Tibial nerve (tissue), 4 donors: ENCODE measurements at regions not wholly inside any gene's neighbourhood (a gene's known extent, or its start where the extent isn't known, plus 50 kb on each side); places are given as distances from the start of the nearest gene placed in this dataset.

ENCODE experiments used
- DNase-seq, 2 donors: peaks; one replicate each; pipeline ENCODE4 v3.0.0-alpha.2; 2019; ENCODE audit warnings: low spot score in 2 of 2
- H3K27ac ChIP-seq, 4 donors: fragments of 200-600 bp; sonication (generic) in 3 of 4; one replicate each; pipeline ENCODE4 v1.5.1; 2017 to 2019; ENCODE audit warnings: mild to moderate bottlenecking in 1 of 4
- H3K27me3 ChIP-seq, 2 donors: fragments of 200-600 bp; sonication (generic) in 1 of 2; one replicate each; pipeline versions ENCODE4 v1.5.1 to v1.6.0; 2017 to 2019
- H3K36me3 ChIP-seq, 3 donors: fragments of 200-600 bp; sonication (generic); one replicate each; pipeline ENCODE4 v1.5.1; 2018 to 2019
- H3K4me1 ChIP-seq, 4 donors: fragments of 200-600 bp; sonication (generic) in 3 of 4; one replicate each; pipeline ENCODE4 v1.5.1; 2017 to 2019
- H3K4me3 ChIP-seq, 4 donors: fragments of 200-600 bp; sonication (generic) in 3 of 4; one replicate each; pipeline ENCODE4 v1.5.1; 2017 to 2019; ENCODE audit warnings: mild to moderate bottlenecking in 1 of 4, moderate library complexity in 1 of 4
- H3K9me3 ChIP-seq, 4 donors: fragments of 200-600 bp; sonication (generic) in 3 of 4; one replicate each; pipeline ENCODE4 v1.5.1; 2017 to 2019
- CTCF ChIP-seq, 5 experiments: fragments of 200-600 bp in 3 of 5; fragments of 450-650 bp in 2 of 5; sonication (generic) in 3 of 5; IDR thresholded peaks; one replicate each; pipeline ENCODE4 v1.5.1; 2016 to 2019; ENCODE audit warnings: antibody characterized with exemption in 5 of 5, mild to moderate bottlenecking in 3 of 5, moderate library complexity in 2 of 5
- EP300 ChIP-seq, 2 donors: sonication (generic); formaldehyde crosslinking; IDR thresholded peaks; one replicate each; pipeline ENCODE4 v1.6.1; 2017; ENCODE audit warnings: antibody characterized with exemption in 2 of 2, mild to moderate bottlenecking in 1 of 2
- POLR2A ChIP-seq, 2 donors: fragments of 450-650 bp; IDR thresholded peaks; one replicate each; pipeline ENCODE4 v1.6.1; 2017; ENCODE audit warnings: antibody characterized with exemption in 2 of 2, mild to moderate bottlenecking in 2 of 2, moderate library complexity in 2 of 2
- WGBS, 2 donors: methylation state at CpG; one replicate each; pipeline ENCODE4 v1.1.5; 2018; 5-methylcytosine and 5-hydroxymethylcytosine counted together

- 85 to 87% methylated on average over 5 of the region's 5 CpGs for WGBS, 2 donors
- H3K4me3 ChIP-seq = no peak overlapping the region
- DNase-seq = no peak
- H3K36me3 ChIP-seq = no peaks in the 10 kb centered on the region
- H3K4me1 ChIP-seq = no peaks in the 10 kb centered on the region
- TF ChIP-seq EP300 (IDR thresholded peaks at IDR 0.05) = no peak
- TF ChIP-seq POLR2A (IDR thresholded peaks at IDR 0.05) = no peak
- no peak for TF ChIP-seq CTCF (IDR thresholded peaks at IDR 0.05)
- no peaks in the 10 kb centered on the region for H3K27me3 ChIP-seq
- H3K27ac ChIP-seq = no peak overlapping the region
- H3K9me3 ChIP-seq = no peaks in the 10 kb centered on the region
Observed at GRCh38 chr3:117853923-117854668, 1144.5 kb downstream of the TUSC7 start.

- no peaks in the 10 kb centered on the region for H3K36me3 ChIP-seq
- H3K27me3 ChIP-seq = no peaks in the 10 kb centered on the region
- no peak overlapping the region for H3K27ac ChIP-seq
- H3K4me3 ChIP-seq = no peak overlapping the region
- no peak for DNase-seq
- no peaks in the 10 kb centered on the region for H3K9me3 ChIP-seq
- 47 to 70% methylated on average over 1 of the region's 1 CpG for WGBS, 2 donors
- TF ChIP-seq POLR2A (IDR thresholded peaks at IDR 0.05) = no peak
- H3K4me1 ChIP-seq = no peaks in the 10 kb centered on the region
Observed at GRCh38 chr3:117856354-117856753, 1146.8 kb downstream of the TUSC7 start.

DNA sequence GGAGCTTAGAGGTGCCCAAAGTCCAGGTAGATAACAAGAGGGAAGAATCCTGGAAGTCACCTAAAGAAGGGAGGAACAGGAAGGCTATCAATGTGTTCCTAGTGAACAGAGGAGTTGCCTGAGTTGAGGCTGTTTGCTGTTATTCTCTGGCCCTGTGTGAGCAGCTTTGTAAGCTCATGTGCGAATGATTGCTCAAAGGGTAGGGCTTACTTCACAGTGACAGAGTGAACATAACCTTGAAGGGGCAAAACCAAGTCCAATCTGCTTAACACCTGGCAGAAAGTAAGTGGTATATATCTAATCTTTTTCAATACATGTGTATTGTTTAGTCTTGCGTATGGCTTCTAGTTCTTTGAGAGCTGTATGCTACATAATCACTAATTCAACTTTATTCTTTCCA is 1153.6 kb downstream of the TUSC7 start:
- H3K27ac ChIP-seq = no peak overlapping the region
- no peaks in the 10 kb centered on the region for H3K36me3 ChIP-seq
- H3K27me3 ChIP-seq = no peaks in the 10 kb centered on the region
- TF ChIP-seq EP300 (IDR thresholded peaks at IDR 0.05) (no peak), POLR2A (IDR thresholded peaks at IDR 0.05) (no peak), CTCF (IDR thresholded peaks at IDR 0.05) (no peak)
- WGBS, 2 donors = 93% methylated on average over 2 of the region's 2 CpGs
- no peak overlapping the region for H3K4me3 ChIP-seq
- no peak for DNase-seq
- H3K4me1 ChIP-seq = no peaks in the 10 kb centered on the region
- no peaks in the 10 kb centered on the region for H3K9me3 ChIP-seq

- no peak for TF ChIP-seq EP300 (IDR thresholded peaks at IDR 0.05)
- no peak for TF ChIP-seq CTCF (IDR thresholded peaks at IDR 0.05)
- no peak for TF ChIP-seq POLR2A (IDR thresholded peaks at IDR 0.05)
- no peaks in the 10 kb centered on the region for H3K36me3 ChIP-seq
- no peaks in the 10 kb centered on the region for H3K4me1 ChIP-seq
- no peak for DNase-seq
- no peaks in the 10 kb centered on the region for H3K27me3 ChIP-seq
- no peaks in the 10 kb centered on the region for H3K9me3 ChIP-seq
- H3K4me3 ChIP-seq = no peak overlapping the region
- 91 to 94% methylated on average over 4 of the region's 4 CpGs for WGBS, 2 donors
- no peak overlapping the region for H3K27ac ChIP-seq
Observed at GRCh38 chr3:117865338-117865737, 1155.8 kb downstream of the TUSC7 start.

DNA sequence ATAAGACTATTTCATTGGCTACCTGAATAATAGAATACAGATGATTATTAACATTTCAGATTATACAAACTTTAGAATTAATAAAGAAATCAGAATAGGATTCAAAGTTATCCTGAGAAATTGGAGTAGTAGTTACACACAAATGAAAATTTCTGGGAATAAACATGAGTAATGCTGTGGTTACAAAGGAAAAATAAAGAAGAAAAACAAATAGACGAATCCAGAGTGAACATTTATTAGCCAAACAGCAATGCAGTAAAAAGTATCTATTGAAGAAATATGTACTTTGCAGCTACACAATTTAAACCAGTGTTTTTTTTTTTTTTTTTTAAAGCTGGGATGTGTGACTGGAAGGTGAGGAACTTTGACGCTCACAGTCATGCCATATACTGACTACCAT is 1159.2 kb downstream of the TUSC7 start:
- 66 to 76% methylated on average over 2 of the region's 2 CpGs for WGBS, 2 donors
- TF ChIP-seq CTCF (IDR thresholded peaks at IDR 0.05) = no peak
- TF ChIP-seq EP300 (IDR thresholded peaks at IDR 0.05) = no peak
- TF ChIP-seq POLR2A (IDR thresholded peaks at IDR 0.05) = no peak
- Histone ChIP-seq H3K4me3 (no peak overlapping the region), H3K36me3 (no peaks in the 10 kb centered on the region), H3K27ac (no peak overlapping the region), H3K9me3 (no peaks in the 10 kb centered on the region), H3K27me3 (no peaks in the 10 kb centered on the region), H3K4me1 (no peaks in the 10 kb centered on the region)
- no peak for DNase-seq
